Activated CD4-positive, alpha-beta T cell treated with anti-CD3 and anti-CD28 coated beads for 4 hours (primary cell): ENCODE measurements at regions not wholly inside any gene's neighbourhood (a gene's known extent, or its start where the extent isn't known, plus 50 kb on each side); places are given as distances from the start of the nearest gene placed in this dataset.

Experiments
- DNase-seq, 2 donors: peaks; one replicate each; pipeline ENCODE4 v3.0.0-alpha.2; 2020

DNA sequence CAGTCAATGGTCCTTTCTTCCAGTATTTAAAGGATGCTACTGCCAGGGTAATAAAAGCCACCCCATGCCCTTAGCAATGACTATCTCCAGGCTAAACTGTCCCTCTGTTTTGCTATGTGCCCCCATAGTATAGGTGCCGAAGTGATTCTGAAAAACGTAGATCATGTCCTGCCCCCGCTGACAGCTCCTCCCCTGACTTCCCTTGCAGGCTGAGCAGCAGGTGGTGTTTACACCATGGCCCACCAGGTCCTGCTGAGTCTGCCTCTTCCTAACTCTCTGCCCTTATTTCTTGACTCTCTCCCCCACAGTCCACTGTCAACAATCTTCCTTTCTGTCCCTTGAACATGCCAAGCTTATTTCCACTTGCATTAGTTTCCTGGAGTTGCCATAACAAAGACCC, 352.5 kb upstream of the TSHZ2 start:
- no peak for DNase-seq

DNA sequence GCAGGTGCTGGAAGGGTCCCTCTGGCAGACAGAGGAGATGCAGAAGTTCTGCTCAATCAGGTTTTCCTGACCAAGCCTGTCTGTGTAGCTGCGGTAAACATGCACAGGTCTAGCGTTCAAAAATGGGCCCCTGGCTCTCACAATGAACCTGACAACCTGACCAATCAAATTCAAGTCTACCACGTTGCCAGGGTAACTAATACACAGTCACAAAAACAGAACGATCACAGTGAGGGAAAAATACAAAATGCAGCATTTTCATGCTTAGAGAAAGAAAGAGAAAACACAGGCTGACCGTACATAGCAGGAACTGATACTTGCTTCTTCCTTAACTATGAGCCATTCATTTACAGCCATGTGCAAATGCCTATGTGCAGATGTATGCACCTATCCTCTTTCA, 353.1 kb upstream of the TSHZ2 start:
- no peak for DNase-seq

DNA sequence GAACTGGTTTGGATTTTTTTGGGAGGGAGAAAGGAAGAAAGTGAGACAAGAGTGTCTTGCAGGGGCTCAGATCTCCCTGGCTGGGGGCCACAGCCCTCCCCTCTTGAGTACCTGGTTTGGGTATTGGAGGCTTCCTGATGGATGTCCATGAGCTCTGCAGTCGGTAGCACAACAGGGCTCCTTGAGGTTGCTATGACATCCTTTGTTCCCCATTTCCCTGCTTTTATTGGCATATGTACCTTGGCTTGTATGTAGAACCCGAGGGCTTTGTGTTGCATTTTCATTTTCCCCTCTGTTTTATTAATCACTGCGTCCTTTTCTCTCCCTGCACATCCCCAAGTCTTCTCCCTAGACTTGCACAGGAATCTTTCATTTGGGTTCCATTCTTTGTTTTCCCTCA, 355.5 kb upstream of the TSHZ2 start:
- DNase-seq: no peak

DNA sequence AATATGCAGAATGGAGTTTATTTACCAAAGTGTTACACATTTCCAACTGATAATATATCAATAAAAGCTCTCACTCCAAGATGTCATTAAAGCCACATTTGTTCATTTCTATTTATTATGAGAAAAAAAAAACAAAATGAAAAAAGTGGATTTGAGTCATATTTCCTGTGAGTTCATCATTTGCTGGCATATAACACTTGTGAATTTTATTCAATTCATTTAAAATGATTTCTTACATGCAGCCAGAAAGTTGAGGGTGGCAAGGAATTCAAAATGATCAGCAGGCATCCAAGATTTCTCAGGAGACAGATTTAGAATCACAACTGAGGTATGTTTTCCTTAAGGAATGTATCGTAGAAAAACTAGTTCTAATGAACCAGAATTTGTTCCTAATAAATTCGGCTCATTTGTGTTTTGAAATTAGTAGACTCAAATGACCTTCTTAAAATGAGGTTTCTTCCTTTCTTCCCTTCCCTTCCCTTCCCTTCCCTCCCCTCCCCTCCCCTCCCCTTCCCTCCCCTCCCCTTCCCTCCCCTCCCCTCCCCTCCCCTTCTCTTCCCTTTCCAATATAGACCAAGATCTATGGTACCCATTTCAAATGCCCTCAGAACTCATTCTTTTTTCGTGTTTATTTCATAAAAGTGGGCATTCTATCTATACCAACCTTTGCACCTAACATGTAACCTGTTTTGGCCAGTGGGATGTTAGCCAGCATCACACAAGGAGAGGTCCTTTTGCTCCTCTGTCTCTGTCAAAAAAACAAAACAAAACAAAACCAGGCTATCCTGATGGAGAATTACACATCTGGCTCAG, 357.9 kb upstream of the TSHZ2 start:
- no peak for DNase-seq

DNA sequence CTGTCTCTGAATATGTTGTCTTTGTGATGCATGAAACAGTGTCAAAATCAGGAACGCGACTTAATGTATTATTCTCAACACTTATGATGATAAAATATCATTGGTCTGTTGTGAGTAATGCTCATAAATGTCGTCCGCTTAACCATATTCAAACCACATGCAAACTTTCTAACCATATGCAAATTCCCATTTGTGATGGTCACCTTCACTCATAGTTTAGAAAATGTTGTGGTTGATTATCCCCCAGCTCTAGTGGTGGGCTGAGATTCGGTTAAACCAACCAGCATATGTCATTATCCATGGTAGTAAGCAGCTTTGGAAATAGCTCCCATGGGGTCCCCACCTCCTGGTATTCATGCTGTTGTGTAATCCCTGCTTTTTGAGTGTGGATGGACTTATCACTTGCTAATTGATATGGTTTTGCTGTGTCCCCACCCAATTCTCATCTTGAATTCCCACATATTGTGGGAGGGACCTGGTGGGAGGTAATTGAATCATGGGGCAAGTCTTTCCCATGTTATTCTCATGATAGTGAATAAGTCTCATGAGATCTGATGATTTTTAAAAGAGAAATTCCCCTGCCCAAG, 360.0 kb upstream of the TSHZ2 start:
- no peak for DNase-seq

DNA sequence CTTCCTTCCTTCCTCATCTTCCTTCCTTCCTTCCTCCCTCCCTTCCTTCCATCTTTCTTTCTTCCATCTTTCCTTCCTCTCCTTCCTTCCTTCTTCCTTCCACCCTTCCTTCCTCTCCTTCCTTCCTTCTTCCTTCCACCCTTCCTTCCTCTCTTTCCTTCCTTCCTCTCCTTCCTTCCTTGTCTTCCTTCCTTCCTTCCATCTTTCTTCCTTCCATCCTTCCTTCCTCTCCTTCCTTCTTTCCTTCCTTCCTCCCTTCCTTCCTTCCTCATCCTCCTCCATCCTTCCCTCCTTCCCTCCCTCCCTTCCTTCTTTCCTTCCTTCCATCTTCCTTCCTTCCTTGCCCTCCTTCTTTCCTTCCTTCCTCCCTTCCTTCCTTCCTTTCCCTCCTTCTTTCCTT, 361.4 kb upstream of the TSHZ2 start:
- DNase-seq: no peak

DNA sequence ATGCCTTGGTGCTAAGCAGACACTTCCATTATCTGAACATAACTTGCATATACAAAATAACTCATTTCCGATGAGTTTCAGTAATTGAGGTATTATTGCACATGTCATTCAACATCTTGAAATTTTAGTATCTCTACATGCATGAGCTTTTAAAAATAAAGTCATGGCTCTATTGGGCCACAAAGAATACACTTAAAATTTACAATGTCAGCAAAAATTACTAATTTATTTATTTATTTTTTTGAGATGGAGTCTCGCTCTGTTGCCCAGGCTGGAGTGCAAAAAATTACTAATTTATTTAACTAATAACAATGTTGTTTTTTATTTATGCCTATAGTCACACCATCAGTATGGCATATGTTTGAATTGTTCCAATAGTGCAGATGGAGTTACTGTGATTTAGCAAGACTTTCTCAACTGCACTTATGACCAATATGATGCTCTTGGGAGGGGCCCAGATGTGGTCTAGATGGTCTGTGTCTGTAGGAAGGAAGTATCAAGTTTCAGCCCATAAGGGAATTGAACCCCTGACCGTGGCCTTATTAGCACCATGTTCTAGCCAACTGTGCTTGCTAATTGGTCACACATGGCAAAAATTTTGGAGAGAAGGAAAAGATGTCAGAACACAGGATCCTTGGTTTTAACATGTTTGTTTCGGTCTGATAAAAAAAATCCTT, 370.7 kb upstream of the TSHZ2 start:
- DNase-seq: no peak

DNA sequence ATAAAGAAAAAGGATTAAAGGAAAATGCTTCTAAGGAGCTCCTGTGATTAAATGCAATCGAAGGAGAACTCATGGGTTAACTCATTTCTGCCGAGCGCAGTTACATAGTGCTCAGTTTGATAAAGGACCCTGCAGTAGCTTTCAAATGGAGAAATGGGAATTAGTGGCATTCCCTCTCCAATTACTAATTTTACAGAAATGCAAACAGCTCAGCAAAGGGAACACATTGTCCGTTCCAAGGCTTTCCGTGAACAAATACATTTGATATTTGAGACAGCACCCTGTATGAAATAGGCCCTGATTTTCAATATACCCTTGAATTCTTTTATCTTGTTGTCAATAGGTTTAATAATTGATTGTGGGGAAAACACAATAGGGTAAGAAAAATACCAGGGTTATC, 375.9 kb upstream of the TSHZ2 start:
- DNase-seq: no peak

DNA sequence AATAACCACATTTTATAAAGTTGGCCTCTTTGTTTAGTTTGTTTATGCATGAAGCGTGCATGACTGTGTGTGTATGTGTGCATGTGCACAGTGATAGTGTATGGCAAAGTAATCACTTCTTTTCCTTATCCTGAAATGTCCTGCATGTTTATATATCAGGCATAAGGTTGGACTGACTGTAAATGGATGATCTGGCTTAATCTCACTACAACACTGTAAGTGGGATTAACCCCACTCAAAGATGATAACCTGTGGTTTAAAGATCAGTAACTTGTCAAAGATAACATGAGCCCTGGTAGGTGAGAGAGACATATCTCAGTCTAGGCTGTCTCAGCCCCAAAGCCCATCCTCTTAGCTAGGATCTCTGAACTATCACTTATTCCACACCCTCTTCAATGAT, 376.6 kb upstream of the TSHZ2 start:
- no peak for DNase-seq

DNA sequence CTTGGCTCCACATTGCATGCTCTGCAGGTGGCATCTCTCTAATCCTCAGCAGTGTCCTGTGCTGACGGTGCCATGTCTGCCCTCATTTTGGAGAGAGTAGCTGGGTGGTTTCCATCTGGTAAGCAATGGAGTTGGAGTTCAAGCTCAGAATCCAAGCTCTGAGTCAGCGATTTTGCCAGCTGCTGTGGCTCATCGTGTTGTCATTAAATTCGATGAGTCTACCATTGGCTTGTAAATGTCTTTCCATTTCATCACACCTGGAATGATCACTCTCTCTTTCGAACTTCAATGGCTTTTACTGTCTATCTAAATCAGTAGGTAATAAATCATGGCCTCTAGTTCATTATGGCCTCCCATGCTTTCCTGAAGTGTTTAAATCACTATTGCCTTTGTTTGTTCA, 378.5 kb upstream of the TSHZ2 start:
- DNase-seq: no peak

DNA sequence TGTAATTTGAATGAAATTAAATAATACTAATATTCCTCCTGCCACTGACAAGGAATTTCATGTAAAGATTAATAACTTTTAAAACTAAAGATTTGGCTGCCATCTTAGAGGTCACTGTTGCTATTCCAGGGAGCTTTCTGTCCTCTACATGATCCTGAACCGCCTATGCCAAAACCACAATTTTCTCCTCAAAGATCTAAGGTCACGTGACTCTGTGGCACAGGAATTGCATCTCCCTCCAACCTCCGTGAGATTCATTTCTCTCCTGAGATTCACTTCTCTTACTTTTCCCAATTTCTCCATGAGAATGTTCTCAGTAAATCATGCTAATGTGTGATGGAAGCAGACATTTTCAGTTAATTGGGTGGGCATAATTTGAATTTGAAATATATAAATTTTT, 379.6 kb upstream of the TSHZ2 start:
- no peak for DNase-seq

DNA sequence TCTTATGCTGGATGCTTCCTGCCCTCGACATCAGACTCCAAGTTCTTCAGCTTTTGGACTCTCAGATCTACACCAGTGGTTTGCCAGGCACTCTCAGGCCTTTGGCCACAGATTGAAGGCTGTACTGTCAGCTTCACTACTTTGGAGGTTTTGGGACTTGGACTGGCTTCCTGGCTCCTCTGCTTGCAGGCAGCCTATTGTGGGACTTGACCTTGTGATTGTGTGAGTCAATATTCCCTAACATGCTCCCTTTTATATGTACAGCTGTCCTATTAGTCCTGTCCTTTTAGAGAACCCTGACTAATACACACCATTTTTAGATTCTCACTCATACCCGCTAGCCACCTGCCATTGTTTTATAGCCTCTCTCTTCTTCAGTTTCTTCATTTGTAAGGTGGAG, 382.1 kb upstream of the TSHZ2 start:
- no peak for DNase-seq

DNA sequence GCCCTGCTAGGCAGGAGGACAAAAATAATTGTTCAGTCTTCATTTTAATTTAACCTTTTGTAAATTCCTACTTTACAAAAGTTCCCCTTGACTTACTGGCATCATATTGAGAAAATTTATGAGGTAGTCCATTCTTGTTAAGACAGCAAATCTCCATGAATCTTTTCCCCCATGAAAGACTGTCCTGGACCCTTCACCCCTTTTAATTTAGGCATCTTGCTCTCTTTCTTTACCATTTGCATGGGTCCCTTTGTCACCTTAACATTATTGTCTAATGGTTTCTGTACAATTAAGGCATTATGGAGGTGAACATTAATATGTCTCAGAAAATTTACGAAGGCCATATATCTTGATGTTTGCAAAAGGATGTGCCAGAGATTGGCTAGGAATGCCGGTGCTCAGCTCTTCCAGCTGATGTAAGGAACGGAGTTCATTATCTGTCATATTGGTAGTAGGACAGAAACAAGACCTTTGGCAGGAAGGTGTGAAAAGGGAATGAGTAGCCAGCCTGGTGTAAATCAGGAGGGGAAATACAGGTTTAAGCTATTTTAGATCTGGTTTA, 382.8 kb upstream of the TSHZ2 start:
- no peak for DNase-seq

DNA sequence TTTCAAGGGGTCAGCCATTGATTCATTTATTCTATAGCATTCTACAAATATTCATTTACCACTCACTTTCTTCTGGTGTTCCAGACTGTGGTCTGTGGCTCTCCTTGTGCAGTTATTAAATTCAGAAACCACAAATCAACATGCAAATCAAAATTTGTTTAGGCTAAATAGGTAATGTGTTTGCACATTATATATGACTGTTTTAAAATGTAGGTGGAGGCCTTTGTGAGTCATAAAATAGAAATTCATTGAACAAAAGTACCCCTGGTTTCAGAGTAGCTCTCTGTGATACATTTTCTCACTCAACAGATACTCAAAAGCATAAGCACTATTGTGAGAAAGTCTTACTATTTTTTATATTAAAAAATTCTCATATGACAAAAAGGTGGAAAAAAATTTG, 385.5 kb upstream of the TSHZ2 start:
- no peak for DNase-seq

DNA sequence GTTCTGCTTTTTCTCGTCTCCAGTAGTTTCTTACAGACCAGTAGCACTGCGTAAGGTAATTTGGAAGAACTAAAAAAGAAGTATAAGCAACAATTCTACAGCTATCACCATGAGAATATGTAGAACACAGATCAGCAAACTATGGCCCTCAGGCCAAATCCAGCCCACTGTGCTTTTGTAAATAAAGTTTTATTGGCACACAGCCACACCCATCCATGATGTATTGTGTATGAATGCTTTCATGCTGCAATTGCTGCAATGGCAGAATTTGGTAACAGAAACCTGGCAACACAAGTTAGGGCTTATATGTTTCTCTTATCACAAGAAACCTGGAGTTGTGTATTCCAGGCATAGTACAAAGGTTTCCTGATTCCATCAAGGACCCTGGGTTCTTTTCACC, 386.8 kb upstream of the TSHZ2 start:
- no peak for DNase-seq

DNA sequence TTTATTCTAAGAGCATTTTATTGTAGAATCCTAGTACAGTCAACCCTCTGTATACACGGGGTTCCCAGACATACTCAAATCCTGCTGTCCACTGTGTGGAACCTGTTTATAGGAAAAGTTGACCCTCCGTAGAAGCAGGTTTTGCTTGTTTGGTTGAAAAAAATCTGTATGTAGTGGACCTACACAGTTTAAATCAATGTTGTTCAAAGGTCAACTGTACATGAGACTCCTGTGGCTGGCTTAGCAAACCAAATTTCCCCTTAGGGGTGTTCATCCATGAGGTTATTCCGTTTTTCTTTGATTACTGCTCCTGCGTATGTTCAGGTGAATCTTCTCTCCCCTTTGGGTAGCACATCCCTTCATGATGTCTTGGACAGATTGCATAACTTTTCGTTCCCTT, 387.0 kb upstream of the ZFP64 start:
- DNase-seq: no peak

DNA sequence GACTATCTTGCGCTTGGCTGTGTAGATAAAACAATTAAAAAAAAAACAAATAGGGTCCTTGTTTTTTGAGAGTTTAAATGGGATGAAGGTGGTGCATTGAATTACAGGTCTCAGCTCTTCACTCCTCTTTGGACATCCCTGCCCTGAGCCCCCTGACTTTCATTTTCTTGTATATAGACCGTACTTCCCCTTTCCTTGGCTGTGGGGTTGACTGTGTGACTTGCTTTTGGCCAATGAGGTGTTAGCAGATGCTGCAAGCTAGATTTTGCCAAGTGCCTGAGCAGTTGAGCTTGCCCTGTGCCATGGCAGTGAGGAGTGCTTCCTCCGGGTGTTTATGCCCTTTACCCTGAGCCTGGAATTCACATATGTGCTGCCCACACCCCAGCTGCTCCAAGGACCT, 386.1 kb upstream of the ZFP64 start:
- no peak for DNase-seq

DNA sequence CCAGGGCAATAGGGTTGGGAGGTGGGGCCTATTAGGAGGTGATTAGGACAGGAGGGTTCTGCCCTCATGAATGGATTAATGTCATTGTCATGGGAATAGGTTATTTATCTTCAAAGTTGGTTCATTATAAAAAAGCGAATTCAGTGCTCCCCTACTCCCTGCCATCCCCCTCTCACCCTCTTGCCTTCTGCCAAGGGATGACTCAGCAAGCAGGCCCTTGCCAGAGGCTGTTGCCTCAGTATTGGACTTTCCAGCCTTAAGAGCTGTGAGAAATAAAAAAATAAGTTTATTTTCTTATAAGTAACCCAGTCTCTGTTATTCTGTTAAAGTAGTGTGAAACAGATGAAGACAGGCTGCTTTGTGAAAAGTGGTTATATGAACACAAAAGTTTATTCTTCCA, 381.1 kb upstream of the ZFP64 start:
- DNase-seq: no peak

DNA sequence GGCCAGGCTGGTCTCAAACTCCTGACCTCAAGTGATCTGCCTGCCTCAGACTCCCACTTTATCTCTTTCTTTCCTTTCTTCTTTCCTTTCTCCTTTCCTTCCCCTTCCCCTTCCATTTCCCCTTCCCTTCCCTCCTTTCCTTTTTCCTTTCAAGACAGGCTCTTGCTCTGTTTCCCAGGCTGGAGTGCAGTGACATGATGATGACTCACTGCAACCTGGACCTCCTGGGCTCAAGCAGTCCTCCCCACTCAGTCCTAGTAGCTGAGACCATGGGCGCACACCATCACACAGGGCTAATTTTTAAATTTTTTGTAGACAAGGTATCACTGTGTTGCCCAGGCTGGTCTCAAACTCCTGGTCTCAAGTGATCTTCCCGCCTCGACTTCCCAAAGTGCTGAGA, 377.6 kb upstream of the ZFP64 start:
- no peak for DNase-seq

DNA sequence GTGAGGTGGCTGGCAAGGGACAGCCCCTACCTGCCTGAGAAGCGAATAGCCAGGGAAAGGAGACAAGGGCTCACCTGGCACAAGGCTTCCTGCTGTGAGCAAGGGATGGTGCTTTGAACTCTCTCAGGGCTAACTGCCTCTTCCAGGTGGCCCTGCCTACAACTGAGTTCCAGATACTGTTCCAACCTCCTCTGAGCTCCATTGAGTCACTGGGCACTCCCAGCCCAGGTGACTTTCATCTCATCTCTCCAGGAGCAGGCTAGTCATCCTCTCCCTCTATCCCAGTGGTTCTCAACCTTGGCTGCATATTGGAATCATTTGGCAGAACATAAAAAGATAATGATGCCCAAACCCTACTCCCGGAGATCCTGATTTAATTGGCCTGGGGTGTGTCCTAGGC, 374.0 kb upstream of the ZFP64 start:
- DNase-seq: no peak

DNA sequence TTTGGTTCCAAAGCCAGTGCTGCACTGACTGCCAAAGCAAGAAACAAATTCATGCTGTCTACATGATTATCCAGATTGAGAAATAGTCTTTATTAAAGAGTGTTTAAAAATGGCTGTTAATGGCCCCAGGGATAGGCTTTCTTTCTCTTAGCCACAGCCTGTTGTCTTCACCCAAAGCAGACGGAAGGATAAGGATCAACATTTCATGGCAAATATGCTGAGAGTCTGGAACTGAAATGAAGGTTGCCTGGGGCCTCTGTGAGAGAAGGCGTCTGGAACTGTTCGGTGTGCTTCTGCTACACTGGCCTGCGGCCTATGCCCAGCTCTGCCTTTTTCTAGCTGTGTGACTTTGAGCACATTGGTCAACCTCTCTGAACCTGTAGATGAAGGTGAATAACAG, 373.0 kb upstream of the ZFP64 start:
- no peak for DNase-seq

DNA sequence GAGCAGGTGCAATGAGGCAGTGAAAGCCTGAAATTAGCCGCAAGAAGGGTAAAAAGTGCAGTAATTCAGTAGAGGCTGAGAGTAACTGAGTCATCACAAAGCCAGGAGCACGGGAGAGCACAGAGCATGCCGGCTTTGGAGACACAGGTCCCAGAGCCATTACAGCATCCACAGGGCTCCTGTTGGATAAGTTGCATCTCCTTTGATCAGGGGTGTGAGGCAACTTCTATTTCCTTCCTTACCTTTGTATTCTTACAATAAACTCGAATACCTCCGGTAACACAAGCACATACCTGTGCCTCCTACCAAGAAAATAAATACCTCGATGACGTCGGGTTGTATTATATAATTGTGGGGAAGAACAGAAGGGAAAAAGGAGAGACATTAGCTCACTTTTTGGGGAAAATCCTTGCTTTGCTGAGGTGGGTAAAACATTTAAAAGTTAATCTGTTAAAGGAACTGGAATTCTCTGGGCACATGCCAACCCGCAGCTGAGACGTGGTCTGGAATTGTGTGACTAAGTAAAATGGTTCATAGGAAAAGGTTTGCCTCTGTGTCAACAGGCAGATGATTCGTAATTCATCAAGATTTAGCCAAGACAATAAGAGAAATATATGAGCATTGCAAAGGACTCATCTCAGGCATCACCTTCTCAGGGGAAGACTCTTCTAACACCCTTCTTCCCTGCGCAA, 360.7 kb upstream of the ZFP64 start:
- DNase-seq: no peak

DNA sequence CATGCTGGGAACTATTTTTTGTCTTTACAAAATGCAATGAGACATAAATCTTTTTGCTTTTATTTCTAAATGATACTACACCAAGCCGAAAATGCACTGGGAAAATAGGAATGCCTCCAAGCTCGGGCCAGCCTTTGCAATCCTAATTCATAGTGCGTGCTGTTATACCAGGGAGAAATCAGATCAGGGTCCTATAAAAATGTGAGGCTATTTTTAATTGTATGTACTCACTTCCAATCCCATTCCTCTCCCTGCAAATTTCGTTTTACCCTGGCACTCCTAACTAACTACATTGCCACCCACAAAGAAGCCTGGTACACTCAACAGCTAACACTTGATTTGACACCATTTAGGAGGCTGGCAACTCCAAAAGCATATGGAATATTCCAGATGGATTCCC, 350.6 kb upstream of the ZFP64 start:
- no peak for DNase-seq

DNA sequence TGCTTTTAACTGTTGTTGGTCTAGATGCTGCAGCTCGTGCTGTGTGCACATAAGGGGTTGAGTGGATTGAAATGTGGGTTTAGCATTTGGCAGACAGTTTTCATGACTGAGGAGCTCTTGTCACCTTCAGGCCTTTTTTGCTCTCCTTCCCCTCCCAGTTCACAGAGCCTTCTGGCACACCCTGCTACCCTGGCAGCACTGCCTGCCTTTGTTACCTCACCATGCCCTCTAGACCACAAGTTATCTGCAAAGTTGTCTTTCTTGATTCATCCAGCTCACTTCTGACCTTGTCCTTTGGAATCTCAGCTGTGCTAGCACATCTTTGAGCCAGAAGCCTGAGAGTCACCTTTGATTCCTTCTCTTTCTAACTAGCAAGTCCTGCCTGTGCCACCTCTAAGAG, 348.9 kb upstream of the ZFP64 start:
- no peak for DNase-seq
